Vagina (tissue), 2 donors: ENCODE measurements at regions not wholly inside any gene's neighbourhood (a gene's known extent, or its start where the extent isn't known, plus 50 kb on each side); places are given as distances from the start of the nearest gene placed in this dataset.

Experiments
- POLR2A ChIP-seq, 2 donors: fragments of 450-650 bp; IDR thresholded peaks; one replicate each; pipeline ENCODE4 v1.6.1; 2017; ENCODE audit warnings: antibody characterized with exemption in 2 of 2, mild to moderate bottlenecking in 2 of 2, moderate library complexity in 2 of 2
- POLR2AphosphoS5 ChIP-seq, 2 donors: sonication (generic); formaldehyde crosslinking; IDR thresholded peaks; one replicate each; pipeline ENCODE4 v1.9.0; 2017; ENCODE audit warnings: antibody characterized with exemption in 2 of 2, mild to moderate bottlenecking in 2 of 2, low read depth in 1 of 2; ENCODE audit not compliant: insufficient read depth in 1 of 2
- TF ChIP-seq, protein P1 (sequence below), 3 experiments: fragments of 450-650 bp in 2 of 3; fragments of 200-600 bp in 1 of 3; sonication (generic) in 1 of 3; IDR thresholded peaks; one replicate each; pipeline ENCODE4 v1.5.1; 2017 to 2019; ENCODE audit warnings: antibody characterized with exemption in 3 of 3, mild to moderate bottlenecking in 2 of 3, moderate library complexity in 2 of 3

DNA sequence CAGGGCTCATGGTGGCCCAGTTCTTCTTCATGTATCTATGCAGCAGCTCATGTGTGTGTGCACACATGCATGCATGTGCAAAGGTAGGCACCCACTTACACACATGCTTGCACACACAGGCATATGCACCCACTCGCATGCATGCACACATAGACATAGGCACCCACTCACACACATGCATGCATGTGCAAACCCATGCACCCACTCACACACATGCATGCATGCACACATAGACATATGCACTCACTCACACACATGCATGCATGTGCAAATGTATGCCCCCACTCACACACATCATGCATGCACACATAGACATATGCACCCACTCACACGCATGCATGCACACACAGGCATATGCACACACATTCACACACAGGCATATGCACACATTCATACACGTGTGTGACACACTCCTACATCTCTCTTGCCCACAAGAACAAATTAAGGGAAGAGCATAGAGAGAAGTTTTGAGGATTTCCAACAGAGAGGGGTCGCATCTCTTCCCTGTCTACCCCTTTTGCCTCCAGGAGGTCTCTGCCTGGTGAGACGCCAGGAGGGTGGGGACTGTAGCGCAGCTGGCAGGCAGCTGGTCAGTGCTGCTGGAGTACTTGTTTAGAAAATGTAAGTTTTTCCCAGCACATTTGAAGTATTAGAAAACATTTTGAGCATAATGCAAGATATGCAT, 63.9 kb upstream of the ARHGEF7 start:
- TF ChIP-seq, protein P1, sequence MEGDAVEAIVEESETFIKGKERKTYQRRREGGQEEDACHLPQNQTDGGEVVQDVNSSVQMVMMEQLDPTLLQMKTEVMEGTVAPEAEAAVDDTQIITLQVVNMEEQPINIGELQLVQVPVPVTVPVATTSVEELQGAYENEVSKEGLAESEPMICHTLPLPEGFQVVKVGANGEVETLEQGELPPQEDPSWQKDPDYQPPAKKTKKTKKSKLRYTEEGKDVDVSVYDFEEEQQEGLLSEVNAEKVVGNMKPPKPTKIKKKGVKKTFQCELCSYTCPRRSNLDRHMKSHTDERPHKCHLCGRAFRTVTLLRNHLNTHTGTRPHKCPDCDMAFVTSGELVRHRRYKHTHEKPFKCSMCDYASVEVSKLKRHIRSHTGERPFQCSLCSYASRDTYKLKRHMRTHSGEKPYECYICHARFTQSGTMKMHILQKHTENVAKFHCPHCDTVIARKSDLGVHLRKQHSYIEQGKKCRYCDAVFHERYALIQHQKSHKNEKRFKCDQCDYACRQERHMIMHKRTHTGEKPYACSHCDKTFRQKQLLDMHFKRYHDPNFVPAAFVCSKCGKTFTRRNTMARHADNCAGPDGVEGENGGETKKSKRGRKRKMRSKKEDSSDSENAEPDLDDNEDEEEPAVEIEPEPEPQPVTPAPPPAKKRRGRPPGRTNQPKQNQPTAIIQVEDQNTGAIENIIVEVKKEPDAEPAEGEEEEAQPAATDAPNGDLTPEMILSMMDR (IDR thresholded peaks at IDR 0.05): no peak
- TF ChIP-seq POLR2AphosphoS5 (IDR thresholded peaks at IDR 0.05; ENCODE audit: insufficient read depth in 1 of 2, low read depth in 1 of 2) (no peak), POLR2A (IDR thresholded peaks at IDR 0.05) (no peak)
